ENCODE measurements at regions not wholly inside any gene's neighbourhood (a gene's known extent, or its start where the extent isn't known, plus 50 kb on each side); places are given as distances from the start of the nearest gene placed in this dataset.

DNA sequence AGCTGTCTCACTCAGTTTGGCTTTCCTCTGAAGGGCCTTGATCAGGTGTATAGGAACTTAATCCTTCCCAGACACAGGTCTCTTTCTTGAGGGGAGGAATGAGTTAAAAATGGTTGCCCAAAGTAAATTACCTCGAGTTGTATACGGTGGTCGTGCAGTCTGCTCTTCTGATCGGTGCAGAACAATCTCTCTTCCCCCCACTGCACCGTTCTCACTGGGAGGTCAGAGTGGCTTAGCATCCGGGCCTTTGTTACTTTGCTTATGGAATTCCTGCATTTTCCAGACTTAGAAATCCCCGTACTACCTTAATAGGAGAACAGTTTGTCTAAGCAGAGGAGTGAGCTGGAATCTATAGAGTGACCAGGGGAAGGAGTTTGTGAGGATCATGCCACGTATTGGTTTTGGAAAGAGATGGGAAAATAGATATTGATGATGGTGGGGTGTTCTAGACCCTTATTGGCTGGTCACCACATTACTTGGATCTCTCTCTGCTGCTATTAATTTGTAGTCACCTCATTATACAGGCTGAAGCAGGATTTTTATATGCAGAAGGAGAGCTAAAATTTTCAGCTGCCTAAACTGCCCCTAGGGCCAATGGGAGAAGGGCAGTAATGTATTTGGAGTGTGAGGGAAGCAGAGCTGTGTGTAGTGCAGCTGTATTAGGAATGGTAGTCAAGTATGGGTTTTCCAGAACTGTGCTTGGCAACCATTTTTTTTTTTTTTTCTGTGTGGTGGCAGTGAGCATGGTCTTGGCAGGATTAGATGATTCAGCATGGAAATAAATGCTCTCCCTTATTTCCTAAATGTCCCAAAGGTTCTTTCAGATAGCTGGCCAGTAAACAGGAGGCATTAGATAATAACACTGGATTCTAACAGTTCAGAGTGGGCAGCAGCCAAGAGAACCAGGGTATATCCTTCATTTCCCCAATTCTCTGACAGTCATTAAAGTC is 81.5 kb downstream of the NDUFS5 start:
- DNase-seq (ENCODE audit: low spot score) = no peak

DNA sequence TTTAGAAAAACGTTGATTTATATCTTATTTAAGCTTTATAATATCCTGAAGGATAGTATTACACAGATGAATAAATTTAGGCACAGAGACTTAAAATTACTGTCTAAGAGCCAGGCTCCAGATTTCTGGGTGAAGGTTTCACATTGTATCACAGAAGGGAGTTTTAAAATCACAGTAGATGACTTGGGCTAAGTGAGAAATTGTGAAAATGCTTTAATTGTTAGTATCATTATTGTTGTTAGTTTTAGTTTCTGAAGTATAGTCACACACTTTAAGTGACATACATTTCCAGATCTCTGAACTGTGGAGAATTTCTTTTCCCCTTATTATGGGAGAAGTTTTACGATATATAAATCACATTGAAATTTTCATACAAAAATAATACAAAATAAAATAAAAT is 83.5 kb downstream of the NDUFS5 start:
- DNase-seq (ENCODE audit: low spot score) = no peak

DNA sequence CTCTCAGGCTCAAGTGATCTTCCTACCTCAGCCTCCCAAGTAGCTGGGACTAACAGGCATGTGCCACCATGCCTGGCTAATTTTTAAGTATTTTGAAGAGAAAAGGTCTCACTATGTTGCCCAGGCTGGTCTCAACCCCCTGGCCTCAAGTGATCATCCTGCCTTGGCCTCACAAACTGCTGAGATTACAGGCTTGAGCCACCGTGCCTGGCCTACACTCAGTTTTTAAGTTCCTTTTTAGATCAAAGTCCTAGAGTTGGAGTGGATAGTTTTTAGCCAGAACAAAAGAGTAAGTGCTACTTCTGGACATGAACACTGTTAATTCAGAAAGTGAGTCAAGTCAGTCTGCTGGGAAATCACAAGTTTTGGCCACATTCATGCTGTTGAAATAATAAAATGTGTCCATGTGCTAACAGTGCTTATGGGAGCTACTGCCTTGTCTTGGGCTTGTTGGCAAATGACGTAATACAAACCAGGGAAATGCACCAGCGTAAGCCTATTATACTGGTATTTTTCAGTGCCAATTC is 84.2 kb downstream of the NDUFS5 start:
- peak; percentile 84 for DNase-seq (ENCODE audit: low spot score)

DNA sequence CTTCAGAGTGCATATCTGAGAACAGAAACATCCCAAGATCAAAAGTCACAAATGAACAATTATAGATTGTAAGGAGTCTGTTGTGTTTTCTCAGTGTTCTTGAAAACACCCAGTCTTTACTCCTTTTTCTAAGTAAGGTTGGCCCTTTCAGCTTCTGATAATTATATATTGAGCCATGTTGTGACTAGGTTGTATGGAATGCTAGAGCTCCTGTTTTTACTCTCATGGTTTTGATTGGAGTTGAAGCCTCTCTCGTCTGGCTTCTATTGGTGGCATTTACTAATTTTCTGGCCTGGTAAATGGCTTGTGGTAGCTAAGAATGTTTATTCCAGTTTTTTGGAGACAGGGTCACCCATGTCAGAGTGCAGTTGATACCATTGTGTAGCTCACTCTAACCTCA is 84.7 kb downstream of the NDUFS5 start:
- peak; percentile 70 for DNase-seq (ENCODE audit: low spot score)

DNA sequence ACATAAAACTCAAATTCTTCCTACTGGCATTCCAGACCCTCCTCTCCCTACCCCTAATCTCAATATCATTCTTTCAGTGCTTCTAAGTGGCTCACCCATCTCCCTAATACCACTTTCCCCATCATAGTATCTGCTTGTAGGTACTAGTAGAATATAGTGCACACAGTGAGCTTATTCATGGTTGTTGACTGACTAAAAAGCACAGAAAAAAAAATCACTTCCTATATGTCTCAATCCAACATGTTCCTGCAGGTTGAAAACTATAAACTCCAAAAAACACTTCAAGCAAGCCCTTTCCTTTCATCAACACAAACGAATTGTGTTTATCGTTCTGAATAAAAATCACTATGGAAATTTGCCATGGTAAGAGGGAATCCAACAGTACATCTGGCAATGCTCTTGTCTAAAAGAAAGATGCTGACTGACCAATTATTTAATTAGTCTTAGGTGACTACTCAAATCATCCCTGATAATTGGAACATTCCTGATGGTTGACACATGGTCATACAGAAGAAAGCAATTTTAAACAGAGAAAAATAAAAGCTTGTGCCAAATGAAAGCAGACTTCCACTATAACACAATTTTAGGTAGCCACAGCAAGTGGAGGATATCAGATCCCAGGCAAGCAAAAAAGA is 87.1 kb downstream of the NDUFS5 start:
- no peak for DNase-seq (ENCODE audit: low spot score)

DNA sequence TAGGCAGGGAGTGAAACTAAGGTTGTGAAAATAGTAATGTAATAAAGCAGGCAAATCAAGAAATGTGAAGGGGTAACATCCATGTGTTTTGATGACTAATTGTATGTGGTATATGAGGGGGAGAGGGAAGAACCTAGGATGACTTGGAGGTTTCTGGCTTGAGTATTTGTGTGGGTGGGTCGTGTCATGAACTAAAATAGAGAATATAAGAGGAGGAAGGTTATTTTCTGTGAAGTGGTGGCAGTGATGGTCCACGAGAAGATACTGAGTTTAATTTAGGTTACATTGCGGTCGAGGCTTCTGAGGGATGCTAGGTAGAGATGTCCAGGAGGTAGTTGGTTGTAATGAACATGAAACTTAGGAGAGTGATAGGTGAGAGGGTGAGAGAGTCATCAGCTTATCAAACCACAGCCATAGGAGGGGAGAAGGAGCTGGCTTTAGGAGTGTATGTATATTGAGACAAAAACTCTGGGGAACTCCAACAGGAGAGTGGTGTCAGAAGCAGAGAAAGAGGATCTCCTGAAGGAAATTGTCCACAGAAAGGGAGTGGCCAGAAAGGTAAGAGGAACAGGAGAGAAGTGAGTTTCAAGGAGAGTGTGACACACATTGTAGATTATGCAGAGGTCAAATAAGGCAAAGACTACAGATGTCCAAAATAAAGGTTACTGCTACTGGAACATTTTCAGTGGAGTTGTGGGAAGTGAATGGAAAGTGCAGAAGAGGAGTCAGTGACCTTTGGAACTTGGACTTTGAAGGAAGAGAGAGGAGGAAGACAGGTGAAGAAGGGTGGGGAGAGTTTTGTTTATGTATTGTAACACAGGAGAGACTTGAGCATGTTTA is 89.0 kb upstream of the MACF1 start:
- DNase-seq (ENCODE audit: low spot score) = peak; percentile 59

DNA sequence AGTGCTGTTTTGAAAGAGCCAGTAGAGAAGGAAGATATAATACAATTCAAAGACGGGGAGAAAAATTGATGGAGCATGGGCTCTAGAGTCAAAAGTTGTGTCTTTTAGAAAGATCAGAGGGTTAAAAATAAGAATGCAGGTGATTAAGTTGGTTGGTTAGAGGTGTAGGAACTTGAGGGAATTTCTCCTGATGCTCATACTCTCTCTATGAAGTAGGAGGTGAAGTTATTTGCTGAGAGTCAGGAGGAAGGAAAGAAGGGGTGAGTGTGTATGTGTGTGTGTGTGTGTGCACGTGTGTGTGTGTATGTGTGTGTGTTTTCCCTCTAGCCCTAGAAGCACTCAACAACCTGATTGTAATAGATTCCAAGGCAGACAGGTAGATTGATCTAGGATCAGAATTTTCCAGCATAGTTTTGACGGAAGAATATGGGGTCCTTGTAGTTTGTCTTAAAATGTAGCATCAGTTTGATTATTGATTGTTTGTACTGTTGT is 88.3 kb upstream of the MACF1 start:
- no peak for DNase-seq (ENCODE audit: low spot score)

DNA sequence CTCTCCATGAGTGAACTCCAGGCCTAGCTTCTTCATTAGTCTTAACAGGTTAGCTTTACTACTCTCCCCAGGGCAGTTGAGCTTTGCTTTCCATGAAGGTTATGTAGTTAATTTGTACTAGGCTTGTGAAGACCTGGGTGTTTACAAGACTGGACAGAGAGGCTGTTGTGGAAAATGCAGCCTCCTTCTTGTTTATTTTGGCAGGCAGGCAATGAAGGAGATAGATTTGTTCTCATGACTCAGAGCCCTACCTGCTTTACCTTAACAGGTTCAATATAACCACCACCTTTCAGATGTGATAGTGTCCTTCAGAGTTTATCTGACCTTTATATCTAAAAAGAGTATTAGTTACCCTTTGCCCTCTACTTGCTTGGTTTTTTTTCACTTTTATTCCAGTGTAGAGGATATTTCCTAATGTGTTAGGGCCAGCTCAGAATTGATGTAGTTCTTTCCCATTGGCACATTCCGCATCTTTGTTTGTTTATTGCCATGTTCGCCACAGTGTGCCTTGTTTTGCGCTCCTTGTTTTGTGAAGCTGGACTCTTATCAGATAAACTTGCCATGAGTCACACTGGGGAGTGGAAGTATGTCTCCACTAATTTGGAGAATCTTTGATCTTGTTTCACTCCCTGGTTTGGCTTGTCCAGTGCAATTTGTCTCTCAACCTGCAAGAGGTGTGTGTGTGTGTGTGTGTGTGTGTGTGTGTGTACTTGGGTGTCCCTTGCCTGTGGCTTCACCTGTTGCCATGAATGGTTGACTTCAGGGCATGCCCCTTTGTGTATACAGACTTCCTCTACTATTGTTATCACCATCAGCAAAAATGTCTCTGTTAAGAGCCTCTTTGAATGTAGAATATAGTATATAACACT is 87.4 kb upstream of the MACF1 start:
- DNase-seq (ENCODE audit: low spot score) = no peak

DNA sequence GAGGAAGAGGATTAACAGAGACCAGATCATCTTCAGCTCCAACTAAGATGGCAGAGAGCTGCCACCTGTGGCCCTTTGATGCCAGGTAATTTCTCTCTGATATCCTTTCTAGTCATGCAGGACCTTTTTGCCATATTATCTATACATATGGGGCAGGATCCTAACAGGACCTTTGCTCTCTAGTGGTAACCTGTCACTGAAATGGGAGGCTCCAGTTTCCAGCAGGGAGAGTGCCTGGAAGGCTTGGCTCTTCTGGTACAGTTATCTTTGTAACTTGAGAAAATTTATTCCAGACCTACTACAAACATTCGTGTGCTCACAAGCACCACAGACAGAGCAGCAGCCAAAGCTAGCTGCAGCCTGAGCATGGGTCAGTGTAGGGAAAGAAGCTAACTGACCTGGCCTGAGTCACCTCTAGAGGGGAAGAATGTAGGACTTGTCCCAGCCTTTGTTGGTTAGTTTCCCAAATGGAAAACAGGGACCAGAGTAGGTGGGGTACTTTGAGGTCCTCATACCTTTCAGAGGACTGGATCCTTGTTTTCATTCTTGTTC is 86.5 kb upstream of the MACF1 start:
- no peak for DNase-seq (ENCODE audit: low spot score)

DNA sequence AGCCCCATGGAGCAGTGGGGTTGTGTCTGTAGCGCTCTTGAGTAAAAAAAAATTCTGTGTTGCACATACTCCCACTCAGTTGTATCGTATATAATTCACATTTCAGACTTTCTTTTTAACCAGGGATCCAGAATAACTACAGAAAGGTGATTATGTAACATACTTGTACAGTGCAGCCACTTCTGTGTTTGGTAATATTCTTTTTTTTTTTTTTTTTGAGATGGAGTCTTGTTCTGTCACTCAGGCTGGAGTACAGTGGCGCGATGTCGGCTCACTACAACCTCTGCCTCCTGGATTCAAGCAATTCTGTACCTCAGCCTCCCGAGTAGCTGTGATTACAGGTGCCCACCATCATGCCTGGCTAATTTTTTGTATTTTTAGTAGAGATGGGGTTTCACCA is 82.4 kb upstream of the MACF1 start:
- DNase-seq (ENCODE audit: low spot score) = no peak

DNA sequence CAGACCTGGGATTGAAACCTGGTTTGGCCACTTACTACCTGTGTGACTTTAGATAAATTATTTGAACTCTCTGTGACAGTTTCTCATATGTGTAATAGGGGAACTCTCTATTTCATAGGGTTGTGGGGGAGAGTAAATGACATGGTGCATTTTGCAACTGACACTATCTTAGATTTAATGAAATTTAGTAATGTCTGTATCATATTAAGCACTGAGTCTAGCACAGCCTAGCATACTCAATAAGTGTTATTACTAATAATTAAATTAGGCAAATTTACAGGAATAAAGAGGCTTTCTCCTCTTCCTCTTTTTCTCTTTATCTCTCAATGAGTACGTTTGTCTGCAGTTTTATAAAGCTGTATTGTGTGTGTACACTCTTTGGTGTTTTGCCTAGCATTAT is 80.2 kb upstream of the MACF1 start:
- DNase-seq (ENCODE audit: low spot score) = no peak

DNA sequence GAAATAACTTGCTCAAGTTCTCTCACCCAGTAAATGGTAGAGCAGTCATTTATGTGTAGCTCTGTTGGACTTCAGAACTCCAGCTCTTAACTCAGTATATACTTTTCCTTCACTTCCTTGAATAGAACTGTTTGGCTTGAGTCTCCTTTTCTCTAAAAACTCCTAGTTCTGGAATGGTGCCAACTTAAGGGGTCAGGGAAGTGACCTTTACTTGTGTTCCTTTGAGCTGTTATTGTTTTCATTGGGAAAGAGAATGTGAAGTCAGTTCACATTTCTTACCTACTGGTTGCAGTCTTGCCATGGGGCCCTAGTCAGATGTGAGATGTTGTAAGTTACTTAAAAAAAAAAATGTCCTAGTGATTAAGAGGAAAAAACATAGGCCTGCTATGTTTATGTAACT is 77.0 kb upstream of the MACF1 start:
- no peak for DNase-seq (ENCODE audit: low spot score)

DNA sequence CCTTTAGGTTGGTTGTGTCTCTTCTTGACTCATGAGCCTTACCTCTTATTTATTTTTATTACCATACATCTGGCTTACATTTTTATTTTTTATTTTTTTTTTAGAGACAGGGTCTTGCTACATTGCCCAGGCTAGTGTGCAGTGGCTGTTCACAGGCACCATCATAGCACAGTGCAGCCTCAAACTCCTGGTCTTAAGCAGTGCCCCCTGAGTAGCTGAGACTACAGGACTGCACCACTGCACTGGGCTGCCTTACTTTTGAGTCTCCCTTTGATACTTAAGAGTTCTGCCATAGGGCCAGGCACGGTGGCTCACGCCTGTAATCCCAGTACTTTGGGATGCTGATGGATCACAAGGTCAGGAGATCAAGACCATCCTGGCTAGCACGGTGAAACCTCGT is 76.4 kb upstream of the MACF1 start:
- DNase-seq (ENCODE audit: low spot score) = no peak

DNA sequence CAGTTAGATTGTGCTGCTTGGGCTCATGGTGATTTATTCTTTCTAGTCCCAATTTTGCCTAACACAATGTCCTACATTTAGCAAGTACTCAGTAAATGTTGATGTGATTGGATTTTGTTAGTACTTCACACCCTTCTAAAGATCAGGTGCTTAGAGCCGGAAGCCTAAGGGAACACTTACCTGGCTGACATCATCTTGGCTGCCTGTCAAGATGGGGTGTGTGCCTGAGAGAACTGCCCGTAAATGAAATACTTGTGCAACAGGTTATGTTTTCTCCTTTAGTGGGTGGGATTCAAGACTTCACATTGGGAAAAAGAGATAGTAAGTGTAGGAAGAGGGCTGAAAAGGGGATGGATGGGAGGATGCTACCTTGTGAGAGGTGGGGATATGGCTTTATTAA is 75.5 kb upstream of the MACF1 start:
- DNase-seq (ENCODE audit: low spot score) = no peak

DNA sequence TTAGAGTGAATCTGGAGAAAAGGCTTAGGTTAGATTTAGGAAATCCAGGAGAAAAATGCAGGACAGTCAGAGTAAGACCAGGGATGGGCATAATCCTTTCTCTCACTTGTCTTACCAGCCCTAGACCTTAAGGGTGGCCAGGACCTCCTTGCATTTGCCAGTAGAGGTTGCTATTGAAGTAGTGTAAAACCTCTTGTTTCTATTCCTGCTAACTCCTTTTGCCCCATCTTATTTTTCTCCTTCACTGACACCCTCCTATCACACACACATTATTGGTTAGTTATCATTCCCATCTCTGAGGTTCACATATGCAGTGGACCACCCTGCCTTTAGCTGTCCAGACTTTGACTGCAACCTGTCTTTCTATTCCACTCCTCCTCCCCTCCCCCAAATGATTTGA is 75.0 kb upstream of the MACF1 start:
- peak; percentile 46 for DNase-seq (ENCODE audit: low spot score)

DNA sequence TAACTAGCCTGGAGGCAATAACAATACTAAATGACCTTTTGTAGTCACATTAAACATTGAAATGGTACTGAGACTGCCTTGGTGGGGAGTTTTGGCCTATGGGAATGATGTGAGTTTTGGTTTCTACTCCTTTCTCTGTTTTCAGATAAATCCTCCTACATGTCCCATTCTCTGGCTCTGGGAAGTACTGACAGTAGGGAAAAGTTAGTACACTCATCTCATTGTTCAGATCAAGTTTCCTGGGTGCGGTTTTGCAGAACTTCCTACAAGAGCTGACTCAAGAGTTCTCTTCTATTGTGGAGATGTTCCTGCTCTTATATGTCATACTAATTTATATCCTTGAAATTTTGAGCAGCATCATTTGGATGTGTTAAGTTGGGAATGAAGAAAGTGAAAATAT is 74.2 kb upstream of the MACF1 start:
- peak; percentile 51 for DNase-seq (ENCODE audit: low spot score)

DNA sequence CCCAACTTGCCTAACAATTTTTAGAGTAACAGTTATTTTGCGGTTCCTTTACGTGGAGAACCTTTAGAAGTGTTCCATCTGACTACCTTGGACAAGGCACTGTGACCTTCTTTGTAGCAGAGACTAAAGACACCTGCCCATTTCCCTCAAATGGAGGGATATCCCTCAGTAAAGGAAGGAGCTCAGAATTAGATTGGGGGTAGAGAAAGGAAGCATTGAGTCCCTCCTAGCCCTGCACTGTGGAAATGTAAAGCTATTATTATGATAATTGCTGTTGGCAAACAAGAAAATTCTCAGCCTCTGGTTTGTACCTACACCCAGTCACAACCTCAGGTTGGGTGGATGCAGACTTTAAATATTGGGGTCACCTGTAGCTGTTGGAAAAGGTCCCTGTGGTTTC is 72.6 kb upstream of the MACF1 start:
- no peak for DNase-seq (ENCODE audit: low spot score)

DNA sequence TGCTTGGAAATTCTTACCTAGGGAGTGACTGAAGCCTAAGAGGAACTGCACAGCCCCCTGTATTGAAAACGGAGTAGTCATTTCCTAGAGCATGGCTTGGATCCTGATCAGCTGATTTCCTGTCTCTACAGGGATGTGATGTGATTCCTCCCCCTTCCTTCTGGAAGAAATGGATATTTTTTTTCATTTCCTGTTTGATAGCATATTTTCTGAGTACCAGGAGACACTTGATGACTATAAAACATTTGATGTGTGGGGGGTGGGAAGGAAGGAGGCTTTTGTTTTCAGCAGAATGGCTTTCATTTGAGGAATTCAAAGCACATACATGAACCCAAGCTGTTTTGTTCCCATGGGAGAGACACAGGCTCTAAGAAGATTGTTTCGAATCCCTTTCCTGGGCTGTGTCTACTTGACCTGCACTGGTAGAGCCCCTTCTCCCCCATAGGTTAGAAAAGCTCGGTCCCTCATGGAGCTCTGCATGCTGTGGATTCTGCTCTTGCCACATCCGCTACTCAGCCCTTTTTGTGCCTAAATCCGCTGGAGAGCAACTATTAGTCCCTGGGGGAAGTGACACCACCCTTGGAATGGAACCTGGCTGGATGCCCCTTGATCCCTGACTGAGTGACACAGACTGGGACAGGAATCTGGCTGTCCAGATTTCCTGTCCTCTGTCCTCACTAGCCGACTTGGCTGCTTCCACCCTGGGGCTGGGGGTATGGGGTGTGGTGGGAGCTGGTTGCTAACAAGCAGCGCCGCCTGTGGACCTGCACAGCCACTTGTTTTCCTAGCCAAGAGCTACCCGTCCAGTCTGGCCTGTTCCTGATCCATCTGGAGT is 71.8 kb upstream of the MACF1 start:
- peak; percentile 17 for DNase-seq (ENCODE audit: low spot score)

DNA sequence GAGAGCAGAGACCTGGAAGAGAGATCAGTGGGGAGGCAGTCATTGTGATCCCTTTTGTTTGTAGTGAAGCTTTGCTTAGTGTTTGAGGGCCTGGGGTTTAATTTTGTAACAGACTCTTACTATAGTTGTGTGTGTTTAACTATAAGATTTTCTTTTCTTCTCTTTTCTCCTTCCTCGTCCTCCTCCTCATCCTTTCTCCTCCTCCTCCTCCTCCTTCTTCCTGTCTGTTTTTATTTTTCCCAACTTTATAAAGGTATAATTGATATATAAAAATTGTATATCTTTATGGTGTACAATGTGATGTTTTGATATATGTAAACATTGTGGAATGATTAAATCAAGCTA is 71.2 kb upstream of the MACF1 start:
- no peak for DNase-seq (ENCODE audit: low spot score)

DNA sequence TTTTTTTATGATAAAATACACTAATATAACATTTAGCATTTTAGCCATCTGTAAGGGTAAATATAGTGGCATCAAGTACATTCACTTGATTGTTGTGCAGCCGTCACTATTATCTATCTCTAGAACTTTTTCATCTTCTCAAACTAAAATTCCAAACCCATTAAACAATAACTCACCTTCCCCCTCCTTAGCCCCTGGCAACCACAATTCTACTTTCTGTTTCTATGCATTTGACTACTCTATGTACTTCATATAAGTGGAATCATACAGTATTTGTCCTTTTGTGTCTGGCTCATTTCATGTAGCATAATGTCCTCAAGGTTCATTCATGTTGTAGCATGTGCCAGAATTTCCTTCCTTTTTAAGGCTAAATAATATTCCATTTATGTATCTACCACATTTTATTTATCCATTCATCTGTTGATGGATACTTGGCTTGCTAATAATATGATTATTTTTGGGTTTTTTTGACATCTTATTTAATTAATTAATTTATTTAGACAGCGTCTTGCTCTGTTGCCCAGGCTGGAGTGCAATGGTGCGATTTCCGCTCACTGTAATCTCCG is 69.6 kb upstream of the MACF1 start:
- DNase-seq (ENCODE audit: low spot score) = no peak

All from AG20443 (cell line).